ENCODE measurements at regions not wholly inside any gene's neighbourhood (a gene's known extent, or its start where the extent isn't known, plus 50 kb on each side); places are given as distances from the start of the nearest gene placed in this dataset.

- Histone ChIP-seq H3K27ac (no peak overlapping the region), H3K36me3 (no peaks in the 10 kb centered on the region), H3K4me3 (no peak overlapping the region), H3K9me3 (no peaks in the 10 kb centered on the region), H3K27me3 (no peaks in the 10 kb centered on the region), H3K4me1 (no peaks in the 10 kb centered on the region)
- 41 to 56% (median 47%) methylated on average over 2 of the region's 2 CpGs for WGBS, 4 donors
- DNase-seq (no peak), ATAC-seq (no peak)
- TF ChIP-seq CTCF (IDR thresholded peaks at IDR 0.05): no peak
- no peak for TF ChIP-seq POLR2A (IDR thresholded peaks at IDR 0.05)
- intact Hi-C loops (cut with DNase I): no loop called here
Measured at GRCh38 chr12:33669349-33669748, 229.7 kb upstream of the SYT10 start.

- H3K36me3 ChIP-seq: no peaks in the 10 kb centered on the region
Measured at GRCh38 chr12:33670284-33670683, 230.7 kb upstream of the SYT10 start.

GRCh38 chr12:33671676-33672075 lies 232.1 kb upstream of the SYT10 start:
- no peak for ATAC-seq
- intact Hi-C loops (cut with DNase I): no loop called here
- no peaks in the 10 kb centered on the region for H3K4me1 ChIP-seq
- no peak for DNase-seq
- no peak overlapping the region for H3K27ac ChIP-seq
- H3K36me3 ChIP-seq: no peaks in the 10 kb centered on the region
- no peaks in the 10 kb centered on the region for H3K27me3 ChIP-seq
- no peak overlapping the region for H3K4me3 ChIP-seq
- H3K9me3 ChIP-seq: no peaks in the 10 kb centered on the region
- TF ChIP-seq POLR2A (IDR thresholded peaks at IDR 0.05) (no peak), CTCF (IDR thresholded peaks at IDR 0.05) (no peak)

More at GRCh38 chr12:33670284-33670683, 230.7 kb upstream of the SYT10 start:
- Histone ChIP-seq H3K27me3 (no peaks in the 10 kb centered on the region), H3K9me3 (no peaks in the 10 kb centered on the region), H3K4me3 (no peak overlapping the region), H3K4me1 (no peaks in the 10 kb centered on the region), H3K27ac (no peak overlapping the region)
- DNase-seq (no peak), ATAC-seq (no peak)
- intact Hi-C loops (cut with DNase I): no loop called here
- 55 to 63% (median 60%) methylated on average over 5 of the region's 5 CpGs for WGBS, 4 donors
- TF ChIP-seq POLR2A (IDR thresholded peaks at IDR 0.05) (no peak), CTCF (IDR thresholded peaks at IDR 0.05) (no peak)

GRCh38 chr12:33672836-33673577 lies 233.4 kb upstream of the SYT10 start:
- DNase-seq (no peak), ATAC-seq (no peak)
- Histone ChIP-seq H3K27ac (no peak overlapping the region), H3K27me3 (no peaks in the 10 kb centered on the region), H3K36me3 (no peaks in the 10 kb centered on the region), H3K4me3 (no peak overlapping the region), H3K4me1 (no peaks in the 10 kb centered on the region), H3K9me3 (no peaks in the 10 kb centered on the region)
- 76 to 85% (median 79%) methylated on average over 5 of the region's 5 CpGs for WGBS, 4 donors
- no peak for TF ChIP-seq POLR2A (IDR thresholded peaks at IDR 0.05)
- TF ChIP-seq CTCF (IDR thresholded peaks at IDR 0.05): no peak
- intact Hi-C loops (cut with DNase I): no loop called here

Data from heart left ventricle (tissue), 16 donors.